Medulla oblongata (tissue), 1 donor: ENCODE measurements at regions not wholly inside any gene's neighbourhood (a gene's known extent, or its start where the extent isn't known, plus 50 kb on each side); places are given as distances from the start of the nearest gene placed in this dataset.
A peak's percentile ranks its signal among the peaks of the same experiment; 100 is the strongest.

Experiments
- DNase-seq: peaks from one replicate; pipeline ENCODE4 v3.0.0-alpha.2; 2015; ENCODE audit errors: extremely low spot score

DNA sequence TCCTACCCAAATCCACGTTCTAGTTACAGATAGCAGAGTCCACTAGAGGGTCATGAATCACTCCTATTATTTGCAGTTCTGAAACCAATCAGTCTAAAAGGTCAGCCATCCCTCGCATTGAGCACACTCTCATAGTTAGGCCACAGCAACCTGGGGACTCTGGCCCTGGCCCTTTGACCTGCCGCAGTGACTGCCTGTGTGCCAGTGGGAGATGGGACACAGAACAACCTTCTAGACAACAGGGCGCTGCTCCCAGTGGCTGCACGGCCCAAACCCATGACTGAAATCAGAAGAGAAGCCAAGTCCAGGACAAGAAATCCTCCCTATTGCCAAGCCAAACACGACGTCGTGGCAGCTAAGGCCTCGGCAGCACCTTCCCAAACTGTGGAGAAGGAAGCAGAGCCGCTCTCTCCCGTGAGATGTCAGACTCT, 158.5 kb downstream of the HERPUD2 start:
- DNase-seq, result no peak

DNA sequence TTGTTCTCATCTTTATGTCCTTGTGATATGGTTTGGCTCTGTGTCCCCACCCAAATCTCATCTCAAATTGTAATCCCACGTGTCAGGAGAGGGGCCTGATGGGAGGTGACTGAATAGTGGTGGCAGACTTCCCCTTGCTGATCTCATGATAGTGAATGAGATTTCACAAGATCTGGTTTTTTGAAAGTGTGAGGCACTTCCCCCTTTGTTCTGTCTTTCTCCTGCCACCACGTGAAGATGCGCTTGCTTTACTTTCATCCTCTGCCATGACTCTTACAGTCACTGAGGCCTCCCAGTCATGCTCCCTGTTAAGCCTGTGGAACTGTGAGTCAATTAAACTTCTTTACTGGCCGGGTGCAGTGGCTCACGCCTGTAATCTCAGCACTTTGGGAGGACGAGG, 161.0 kb downstream of the HERPUD2 start:
- no peak for DNase-seq

DNA sequence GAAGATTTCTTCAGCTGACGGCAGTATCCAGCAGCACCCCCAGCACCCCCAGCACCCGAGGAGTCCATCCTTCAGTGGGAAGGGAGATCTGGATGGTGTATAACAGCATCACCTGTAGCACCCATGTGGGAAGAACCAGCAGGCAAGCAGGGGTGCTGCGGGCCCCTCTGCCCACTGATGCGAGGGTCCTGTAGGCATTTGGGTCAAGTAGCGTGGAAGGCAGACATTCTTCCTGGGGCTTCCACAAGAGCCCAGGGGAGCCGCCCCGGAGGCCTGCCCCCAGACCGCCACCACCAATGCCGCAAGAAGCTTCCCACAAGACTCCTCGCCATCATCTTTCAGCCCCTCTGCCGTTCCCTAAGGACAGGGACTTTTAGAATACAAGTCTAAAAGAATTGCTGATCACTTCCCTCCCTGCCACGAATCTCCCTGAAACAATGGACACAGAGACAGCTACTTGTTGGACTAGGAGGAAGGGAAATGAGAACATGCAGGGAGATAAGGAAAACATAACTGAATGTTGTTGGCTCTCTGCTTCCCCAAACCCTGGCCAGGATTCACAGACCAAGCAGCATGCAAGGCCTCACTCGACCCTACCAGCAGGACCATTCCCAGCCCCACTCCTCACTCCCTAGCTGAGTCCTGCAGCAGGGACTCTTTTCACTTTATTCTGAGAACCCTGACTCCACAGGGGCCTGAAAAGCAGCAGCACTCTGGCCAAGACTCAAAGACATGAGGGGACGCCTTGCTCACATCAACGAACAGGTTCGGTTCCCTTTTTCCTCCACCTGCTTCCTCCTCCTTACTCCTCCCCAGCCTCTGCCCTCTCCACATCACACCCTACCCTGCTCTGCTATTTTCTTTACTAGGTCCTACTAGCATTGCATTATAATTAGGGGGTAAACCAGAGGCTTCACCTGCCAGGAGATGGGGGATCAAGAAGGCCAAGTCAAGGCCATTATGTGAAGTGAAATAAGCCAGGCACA, 164.5 kb downstream of the HERPUD2 start:
- no peak for DNase-seq

DNA sequence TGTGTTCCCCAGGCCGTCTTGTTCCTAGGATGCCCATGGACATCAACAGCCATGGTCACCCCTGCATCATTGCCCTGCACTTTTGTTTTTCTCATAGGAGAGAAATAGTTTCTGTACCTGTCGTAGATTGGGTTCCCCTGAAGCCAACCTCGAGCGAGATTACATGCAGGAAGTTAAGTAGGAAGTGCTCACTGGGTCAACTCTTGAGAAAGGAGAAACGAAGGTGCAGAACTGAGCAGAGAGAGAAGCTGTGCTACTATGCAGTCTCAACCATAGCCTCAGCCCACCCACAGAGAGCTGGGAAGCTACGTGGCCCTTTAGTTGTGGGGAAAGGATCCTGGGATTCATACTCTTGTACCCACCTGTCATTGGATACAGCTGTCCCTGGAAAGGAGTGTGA, 165.2 kb downstream of the HERPUD2 start:
- DNase-seq, result no peak

DNA sequence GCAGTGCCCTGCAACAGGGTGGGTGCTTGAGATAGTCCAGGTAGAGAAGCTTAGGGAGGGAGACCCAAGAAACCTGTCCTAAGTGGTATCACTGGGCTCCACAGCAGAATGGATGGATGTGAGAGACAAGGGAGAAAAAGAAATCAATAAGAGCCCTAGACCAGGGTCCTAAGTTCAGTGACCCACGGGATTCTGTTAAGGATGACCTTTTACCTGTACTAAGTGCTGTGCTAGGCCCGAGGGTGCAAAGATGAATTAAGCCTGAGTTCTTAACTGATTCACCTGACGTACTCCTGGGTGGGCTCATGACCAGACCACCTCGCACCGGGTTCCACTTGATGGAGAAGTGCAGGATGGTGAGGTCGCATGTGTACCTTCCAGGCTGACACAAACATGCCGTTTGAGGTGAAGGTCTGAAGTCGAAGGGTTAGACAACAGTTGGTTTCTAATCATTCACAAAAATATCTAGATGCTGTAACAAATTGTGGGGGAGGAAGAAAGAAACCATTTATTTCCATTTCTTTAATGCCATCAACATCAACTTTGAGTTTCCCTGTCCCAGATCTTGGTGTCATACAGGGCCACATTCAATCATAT, 166.5 kb downstream of the HERPUD2 start:
- DNase-seq, result no peak

DNA sequence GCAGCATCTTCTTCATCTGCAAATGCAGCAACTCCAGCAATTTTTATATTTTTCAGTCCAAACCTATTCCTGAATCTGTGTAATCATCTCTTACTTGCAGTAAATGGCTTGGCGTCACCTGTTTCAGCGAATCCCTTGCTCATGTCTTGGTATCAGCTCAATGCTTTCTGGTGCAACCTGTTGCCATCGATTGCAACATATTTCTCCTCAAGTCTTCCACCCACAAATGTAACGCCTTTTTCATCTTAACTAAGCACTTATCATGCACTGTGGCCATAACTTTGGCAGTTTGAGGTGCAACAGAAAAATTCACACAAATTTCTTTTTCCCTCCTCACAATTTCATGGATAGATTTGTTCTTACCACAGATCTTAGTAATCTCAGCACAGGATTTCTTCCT, 168.3 kb downstream of the HERPUD2 start:
- DNase-seq, result no peak

DNA sequence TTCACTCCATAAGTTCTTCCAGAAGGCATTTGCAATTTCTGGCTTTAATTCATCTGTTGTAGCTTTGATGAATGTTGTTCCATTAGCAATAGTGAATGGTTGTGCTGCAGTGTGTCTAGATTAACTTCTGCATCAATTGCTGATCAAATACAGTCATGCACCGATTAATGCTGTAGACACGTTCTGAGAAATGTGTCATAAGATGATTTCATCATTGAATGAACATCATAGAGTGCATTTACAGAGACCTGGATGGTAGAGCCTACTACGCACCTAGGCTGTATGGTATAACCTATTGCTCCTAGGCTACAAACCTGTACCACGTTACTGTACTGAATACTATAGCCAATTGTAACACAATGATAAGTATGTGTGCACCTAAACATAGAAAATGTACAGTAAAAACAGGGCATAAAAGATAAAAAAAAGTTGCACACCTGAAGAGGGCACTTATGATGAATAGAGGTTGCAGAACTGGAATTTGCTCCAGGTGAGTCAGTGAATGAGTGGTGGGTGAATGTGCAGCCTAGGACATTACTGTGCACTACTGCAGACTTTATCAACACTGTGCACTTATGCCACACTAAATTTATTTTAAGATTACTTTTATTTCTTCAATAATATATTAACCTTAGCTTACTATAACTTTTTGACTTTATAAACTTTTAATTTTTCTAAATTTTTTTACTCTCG, 170.7 kb downstream of the HERPUD2 start:
- no peak for DNase-seq

DNA sequence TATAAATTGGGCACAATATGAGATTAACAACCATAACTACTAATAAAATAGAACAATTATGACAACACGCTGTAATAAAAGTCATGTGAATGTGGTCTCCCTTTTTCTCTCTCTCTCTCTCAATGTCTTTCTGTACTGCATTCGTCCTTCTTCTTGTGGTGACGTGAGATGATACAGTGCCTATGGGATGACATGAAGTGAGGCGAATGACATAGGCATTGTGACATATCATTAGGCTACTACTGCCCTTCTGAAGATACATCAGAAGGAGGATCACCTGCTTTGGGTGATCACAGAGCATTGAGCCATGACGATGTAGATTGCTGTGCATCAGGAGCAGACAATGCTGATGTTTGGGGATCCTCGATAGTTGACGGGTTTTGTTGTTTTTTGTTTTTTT, 171.6 kb downstream of the HERPUD2 start:
- no peak for DNase-seq

DNA sequence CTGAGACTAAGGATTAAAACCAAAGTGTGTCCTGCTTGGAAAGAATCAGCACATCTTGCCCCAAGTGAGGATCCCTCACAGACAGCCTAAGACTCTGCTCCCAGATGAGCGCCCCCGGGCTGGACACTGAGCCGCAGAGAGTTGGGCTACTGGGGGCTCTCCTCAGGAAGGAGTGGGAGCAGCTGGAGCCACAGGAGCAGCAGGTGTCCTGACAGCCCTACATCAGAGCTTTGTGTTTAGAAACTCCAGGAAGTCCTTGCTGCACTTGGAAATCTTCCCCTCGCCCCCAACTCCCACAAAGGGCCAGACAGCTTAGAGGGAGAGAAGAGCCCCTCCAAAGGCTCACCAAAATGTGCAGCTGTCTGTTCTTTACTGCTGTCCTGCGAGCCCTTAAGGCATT, 172.2 kb downstream of the HERPUD2 start:
- DNase-seq, result no peak

DNA sequence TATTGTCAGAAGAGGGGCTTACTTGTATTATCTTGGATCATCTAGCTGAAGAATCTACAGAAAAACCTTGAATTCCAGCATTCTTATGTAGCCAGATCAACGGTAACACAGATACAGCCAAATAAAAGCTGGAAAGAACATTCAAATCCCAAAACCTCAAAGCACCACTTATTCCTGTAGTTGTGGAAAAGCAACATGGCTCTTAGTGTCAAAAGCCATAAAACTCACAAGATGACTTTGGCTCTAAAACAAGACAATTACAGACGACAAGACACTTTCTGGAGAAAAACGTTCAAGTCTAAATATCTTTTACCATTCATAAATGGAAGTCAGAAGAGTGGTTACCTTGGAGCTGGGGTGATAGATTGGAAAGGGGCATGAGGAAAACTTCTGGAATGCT, 173.0 kb downstream of the HERPUD2 start:
- no peak for DNase-seq

DNA sequence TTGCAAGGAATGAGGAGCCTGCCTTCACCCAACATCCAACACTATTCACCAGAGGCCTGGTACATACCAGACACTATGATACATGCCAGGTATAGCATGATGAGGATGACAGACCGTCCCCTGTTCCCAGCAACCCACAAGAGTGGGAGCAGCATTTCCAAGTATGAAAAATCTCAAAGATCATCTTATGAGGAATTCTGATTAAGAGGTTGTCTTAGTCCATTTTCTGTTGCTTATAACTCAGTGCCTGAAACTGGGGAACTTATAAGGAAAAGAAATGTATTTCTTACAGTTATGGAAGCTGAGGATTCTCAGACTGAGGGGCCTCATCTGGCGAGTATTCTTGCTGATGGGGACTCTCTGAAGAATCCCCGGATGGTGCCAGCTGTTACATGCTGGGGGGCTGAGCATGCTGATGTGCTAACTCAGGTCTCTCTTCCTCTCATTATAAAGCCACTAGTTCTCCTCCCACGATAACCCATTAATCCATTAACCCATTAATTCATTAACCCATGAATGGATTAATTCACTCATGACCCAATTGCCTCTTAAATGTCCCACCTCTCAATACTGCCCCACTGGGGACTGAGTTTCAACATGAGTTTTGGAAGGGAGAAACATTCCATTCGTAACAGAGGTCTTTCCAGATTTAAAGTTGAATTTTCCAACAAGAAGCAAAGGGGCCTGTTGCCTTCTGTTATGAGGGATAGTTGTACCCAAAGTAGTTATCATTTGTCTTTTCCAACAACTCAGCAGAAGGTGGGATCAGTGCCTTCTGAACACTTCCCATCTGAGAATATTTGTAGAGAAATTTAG, 173.9 kb downstream of the HERPUD2 start:
- no peak for DNase-seq

DNA sequence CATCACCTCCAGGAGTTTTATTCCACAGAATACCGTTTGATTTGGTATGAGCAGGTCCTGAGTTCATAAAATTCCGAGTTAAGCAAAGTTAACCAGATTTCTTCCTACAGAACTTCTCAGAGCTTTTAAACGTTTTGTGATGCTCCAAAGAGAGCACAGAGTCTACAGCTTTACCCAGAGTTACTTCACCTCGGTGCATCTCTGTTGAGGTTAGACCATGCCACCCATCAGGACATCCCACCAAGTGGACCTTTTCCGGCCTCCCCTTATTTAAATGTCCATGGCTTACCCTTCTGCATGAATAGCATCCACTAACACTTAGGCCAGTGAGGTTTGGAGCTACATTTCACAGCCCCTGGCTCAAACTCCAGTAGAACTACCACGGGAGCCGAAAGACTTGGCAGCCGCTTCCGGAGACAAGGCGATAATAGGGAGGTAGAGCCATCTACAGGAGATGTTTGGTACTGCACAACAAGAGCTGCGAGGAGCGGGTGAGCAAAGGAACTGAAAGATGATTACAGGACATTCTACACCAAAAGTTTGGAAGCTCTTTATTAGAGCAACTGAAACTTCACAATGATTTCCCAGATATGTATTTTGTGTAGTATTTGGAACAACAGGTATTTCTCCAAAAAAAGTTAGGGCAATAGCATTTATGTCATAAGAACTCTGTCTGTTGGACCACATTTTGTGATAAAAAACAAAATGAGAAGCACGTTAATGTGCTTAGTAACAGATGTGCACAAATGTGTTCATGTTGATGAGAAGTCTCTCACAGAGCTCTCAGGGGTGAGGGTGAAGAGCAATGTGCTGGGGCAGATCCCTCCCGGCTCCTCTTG, 174.7 kb downstream of the HERPUD2 start:
- DNase-seq, result peak; percentile 86

DNA sequence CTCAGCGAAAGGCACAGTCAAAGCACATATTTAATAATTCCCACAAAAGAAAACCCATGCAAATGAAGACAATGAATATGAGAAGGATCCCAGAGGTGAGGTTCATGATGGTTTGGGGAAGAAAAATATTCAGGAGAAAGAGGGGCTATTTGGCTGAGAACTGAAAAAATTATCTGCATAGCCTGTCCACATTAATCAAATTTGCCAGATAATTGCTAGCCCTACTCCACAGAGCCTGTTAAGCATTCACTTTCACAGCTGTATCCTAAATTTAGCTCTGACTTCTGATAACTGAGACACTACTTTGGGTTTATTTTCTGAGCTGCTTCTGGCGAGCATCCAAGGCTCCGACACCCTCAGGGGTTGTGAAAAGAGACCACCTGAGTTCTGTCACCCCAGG, 176.2 kb downstream of the HERPUD2 start:
- no peak for DNase-seq

DNA sequence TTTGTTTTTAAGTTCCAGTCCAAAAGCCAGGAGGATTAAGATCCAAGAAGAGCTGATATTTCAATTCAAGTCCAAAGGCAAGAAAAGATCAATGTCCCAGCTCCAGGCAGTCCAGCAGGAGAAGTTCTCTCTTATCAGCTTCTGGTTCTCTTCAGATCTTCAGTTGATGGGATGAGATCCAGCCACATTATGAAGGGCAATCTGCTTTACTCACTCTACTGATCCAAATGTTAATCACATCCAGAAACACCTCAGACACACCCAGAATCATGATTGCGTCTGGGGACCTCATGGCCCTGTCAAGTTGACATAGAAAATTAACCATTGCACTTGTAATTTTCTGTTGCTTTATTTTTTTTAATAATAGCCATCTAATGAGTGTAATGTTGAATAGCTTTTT, 178.4 kb downstream of the HERPUD2 start:
- no peak for DNase-seq

DNA sequence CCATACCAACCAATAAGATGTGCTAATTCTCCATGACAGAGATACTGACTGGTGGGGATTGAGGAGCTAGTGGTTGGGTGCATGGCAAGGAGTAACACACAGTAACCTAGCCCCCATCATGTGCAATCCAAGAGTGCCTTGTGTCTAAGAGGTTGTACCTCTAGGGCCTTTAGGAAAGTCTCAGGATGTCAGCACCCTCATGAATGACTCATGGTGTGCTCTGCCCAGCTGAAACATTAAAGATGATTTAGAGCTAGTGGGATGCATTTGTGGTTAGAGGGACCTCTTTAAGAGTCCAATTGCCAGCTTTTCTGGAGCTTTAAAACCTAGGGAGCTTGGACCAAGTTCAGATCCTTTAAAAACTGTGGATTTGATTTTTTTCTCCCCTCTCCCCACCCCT, 181.1 kb downstream of the HERPUD2 start:
- no peak for DNase-seq

DNA sequence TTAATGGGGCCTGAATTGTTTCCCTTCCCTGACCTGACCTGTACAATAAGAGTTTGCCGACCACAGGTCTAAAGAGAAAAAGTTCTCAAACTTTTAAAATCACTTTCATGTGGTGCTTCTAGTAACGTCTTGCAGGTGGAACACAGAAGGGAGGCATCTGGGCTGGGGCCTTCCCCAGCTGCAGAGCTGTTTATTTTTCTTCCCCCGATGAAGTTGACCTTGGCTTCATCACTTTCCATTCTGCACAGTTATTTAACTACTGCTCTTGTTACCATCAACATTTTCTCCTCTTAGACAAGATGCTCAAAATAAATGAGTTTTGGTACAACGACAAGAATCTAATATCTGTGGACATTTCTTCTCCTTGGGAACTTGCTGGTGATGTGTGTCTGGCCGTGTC, 181.7 kb downstream of the HERPUD2 start:
- no peak for DNase-seq

DNA sequence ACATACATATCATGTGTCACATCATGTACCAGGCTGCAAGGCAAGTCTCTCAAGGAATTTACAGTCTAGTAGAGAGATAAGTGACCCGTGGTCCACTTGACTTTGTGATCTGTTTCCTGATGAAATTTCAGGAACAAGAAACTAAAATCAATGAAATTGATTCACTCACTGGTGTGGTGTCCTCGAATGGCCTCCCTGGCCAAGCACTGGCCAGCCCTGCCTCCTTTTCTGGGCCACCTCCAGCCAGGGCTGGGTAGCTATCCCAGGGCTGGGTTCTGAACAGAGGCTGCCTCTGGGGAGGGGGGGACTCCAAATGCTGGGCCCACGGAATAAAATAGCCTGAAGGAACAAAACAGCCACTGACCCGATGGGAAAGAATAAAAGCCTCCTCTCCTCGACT, 182.2 kb downstream of the HERPUD2 start:
- DNase-seq, result peak; percentile 41

DNA sequence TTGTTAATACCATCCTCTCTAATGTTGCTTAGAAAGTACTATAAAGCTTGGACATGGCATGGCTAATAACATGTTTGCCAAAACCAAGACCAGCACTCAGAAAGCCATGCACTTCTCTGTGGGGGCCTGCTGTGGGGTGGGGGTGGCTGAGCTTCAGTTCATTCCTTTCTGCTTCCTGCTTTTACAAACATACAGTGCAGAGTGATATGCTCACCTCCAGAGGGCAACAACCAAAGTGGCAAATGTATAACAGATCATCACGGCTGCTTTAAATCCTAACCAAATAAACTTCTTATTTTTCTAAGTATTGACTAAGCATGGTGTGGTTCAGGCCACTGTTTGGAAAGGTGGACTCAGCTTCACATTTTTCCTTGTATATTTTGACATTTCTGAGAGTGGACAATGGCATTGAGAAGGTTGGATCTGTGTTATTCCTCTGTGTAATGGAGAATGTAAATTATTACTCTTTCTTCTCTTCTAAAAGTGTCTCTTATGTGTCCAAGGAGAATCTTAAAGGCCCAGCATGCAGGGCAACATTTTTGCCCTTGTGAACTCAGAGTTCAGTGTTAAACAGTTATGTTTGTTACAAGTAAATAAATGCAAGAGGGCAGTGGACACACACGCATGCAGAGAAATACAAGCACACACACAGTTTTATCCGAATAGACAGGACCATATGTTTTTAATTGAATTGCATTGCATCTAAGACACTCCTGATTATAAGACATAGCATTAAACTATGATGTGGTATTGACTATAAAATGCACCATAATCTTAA, 186.1 kb downstream of the HERPUD2 start:
- no peak for DNase-seq

DNA sequence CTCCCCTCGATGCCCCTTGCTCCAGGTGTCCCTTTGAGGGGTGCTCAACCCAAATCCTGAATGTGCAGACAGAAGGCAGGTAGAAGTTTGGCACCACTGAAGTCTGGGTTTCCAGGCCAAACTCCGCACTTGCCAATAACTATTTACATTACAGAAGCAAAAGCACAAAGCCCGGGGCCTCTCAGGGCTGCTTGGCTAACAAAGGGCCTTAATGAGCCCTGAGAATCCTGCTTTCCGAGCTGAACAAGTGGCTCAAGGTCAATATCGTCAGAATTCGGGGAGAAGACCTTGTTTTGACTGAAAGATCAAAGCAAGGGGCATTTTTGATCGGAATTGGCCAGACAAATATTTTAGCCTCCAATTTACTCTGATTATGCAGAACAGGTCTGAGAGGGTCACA, 189.9 kb downstream of the HERPUD2 start:
- no peak for DNase-seq

DNA sequence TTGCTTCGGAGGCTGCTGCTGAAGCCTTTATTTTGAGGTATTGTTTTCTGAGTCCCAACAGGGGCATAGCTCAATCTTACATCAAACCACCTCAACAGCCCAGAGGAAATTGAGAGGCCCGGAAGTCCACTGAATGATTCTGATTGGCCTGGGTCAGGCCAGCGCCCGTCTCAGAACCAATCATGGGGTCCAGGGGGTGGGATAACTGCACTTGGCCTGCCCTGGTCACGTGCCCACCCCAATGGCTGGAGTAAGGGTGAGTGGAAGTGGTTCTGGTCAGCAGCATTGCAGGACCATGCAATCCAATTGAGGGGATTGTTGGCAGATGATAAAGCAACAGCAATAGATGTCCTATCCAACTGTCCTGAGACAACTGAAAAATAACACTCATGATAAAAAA, 190.6 kb downstream of the HERPUD2 start:
- no peak for DNase-seq
